RWPE1 (cell line): ENCODE measurements at regions not wholly inside any gene's neighbourhood (a gene's known extent, or its start where the extent isn't known, plus 50 kb on each side); places are given as distances from the start of the nearest gene placed in this dataset.

Experiments
- CTCF ChIA-PET: fragments of 350-600 bp; sonication (Branson Sonifier 250); formaldehyde crosslinking; extraction: SDS; loops from one replicate; lab custom pipeline; 2021; lab: Yijun Ruan, JAX
- POLR2A ChIA-PET: fragments of 400-600 bp; formaldehyde crosslinking; extraction: SDS; loops from one replicate; lab custom pipeline; 2020; ENCODE audit warnings: antibody characterized with exemption; ENCODE audit not compliant: low non-redundant PET; lab: Yijun Ruan, JAX
- DNase-seq: peaks from one replicate; pipeline ENCODE4 v3.0.0; 2012; ENCODE audit warnings: low spot score
- H3K27ac ChIP-seq: fragments of 450-650 bp; 2 replicates; pipeline ENCODE4 v1.5.1; 2017
- TF ChIP-seq, protein P1 (sequence below): fragments of 450-650 bp; conservative IDR thresholded peaks from 2 replicates; pipeline ENCODE4 v1.5.1; 2017; ENCODE audit warnings: low read depth, mild to moderate bottlenecking

- TF ChIP-seq, protein P1, sequence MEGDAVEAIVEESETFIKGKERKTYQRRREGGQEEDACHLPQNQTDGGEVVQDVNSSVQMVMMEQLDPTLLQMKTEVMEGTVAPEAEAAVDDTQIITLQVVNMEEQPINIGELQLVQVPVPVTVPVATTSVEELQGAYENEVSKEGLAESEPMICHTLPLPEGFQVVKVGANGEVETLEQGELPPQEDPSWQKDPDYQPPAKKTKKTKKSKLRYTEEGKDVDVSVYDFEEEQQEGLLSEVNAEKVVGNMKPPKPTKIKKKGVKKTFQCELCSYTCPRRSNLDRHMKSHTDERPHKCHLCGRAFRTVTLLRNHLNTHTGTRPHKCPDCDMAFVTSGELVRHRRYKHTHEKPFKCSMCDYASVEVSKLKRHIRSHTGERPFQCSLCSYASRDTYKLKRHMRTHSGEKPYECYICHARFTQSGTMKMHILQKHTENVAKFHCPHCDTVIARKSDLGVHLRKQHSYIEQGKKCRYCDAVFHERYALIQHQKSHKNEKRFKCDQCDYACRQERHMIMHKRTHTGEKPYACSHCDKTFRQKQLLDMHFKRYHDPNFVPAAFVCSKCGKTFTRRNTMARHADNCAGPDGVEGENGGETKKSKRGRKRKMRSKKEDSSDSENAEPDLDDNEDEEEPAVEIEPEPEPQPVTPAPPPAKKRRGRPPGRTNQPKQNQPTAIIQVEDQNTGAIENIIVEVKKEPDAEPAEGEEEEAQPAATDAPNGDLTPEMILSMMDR, result no peak
- POLR2A ChIA-PET, result no interaction called here
- no peak overlapping the region for H3K27ac ChIP-seq
- no peak for DNase-seq
- CTCF ChIA-PET, result no interaction called here
These were observed 80.4 kb upstream of the SALL3 start for GRCh38 chr18:78899241-78899640.

DNA sequence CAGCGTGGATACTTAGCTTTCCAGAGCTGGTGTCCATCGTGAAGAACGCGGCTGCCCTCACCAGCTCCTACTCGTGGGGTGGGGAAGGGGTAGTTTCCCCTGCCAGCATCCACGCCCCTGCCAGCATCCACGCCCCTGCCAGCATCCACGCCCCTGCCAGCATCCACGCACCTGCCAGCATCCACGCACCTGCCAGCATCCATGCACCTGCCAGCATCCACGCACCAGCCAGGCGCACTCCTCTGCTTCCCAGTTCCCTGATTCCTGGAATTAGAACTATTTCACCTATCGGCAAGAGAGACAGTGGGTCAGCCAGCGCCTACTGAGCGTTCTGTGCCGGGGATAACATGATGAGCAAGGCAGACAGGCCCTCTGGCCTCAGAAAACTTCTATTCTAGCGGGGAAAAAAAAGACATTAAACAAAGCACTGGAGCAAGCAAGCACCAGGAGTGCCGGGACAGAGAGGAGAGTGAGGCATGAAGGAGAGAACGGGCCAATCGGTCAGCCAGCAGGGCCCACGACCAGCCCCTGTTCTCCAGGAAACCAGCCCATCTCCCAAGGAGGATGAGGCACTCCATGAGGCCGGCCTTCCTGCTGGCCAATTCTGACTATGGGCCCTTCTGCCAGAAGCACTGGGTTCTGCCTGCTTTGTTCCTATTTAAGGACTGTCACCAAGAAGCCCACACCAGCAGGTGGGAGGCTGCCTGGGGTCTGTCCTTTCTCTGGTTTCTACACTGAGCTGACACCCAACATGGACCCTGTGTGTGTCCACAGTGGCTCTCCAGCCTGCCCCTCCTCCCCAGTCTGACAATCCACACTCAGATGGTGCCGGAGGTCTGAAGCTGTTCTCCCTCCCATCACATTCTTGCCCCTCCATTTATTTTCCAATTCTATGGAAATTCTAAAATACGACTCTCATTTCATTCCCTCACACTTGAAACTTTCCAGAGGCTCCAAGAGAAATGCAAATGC, 78.4 kb upstream of the SALL3 start:
- no peak overlapping the region for H3K27ac ChIP-seq
- ChIA-PET CTCF (no interaction called here), POLR2A (no interaction called here)
- TF ChIP-seq, protein P1, result no peak
- no peak for DNase-seq

- ChIA-PET POLR2A (no interaction called here), CTCF (no interaction called here)
- TF ChIP-seq, protein P1, result no peak
- H3K27ac ChIP-seq, result no peak overlapping the region
- no peak for DNase-seq
These were observed 77.5 kb upstream of the SALL3 start for GRCh38 chr18:78901923-78902794.

GRCh38 chr18:78902795-78903435, 76.7 kb upstream of the SALL3 start:
- POLR2A ChIA-PET, result no interaction called here
- TF ChIP-seq, protein P1, result no peak
- no peak for DNase-seq
- no peak overlapping the region for H3K27ac ChIP-seq
- CTCF ChIA-PET, result no interaction called here

- ChIA-PET POLR2A (no interaction called here), CTCF (no interaction called here)
- DNase-seq, result no peak
- TF ChIP-seq, protein P1, result no peak
- no peak overlapping the region for H3K27ac ChIP-seq
These were observed 76.0 kb upstream of the SALL3 start for GRCh38 chr18:78903436-78904178.

DNA sequence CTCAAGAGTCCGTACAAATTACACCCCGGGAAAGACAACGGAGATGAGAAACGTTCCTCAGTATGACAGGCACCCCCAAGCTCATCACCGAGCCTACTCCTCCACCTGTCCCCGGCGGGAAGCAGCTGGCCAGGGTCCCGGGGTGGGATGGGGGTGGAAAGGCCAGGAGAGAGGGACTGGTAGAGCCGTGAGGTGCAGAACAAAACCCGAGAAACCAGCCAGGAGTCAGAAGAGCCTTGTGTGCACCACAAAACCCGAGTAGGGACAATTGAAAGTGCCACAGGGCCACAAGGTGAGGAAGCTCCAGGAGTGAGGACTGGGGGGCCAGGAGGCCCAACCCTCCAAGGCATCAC, 75.5 kb upstream of the SALL3 start:
- TF ChIP-seq, protein P1, result no peak
- POLR2A ChIA-PET, result no interaction called here
- no peak for DNase-seq
- no peak overlapping the region for H3K27ac ChIP-seq
- CTCF ChIA-PET, result no interaction called here
